ENCODE measurements at regions not wholly inside any gene's neighbourhood (a gene's known extent, or its start where the extent isn't known, plus 50 kb on each side); places are given as distances from the start of the nearest gene placed in this dataset.
"Not testable (repeated sequence)": the region's sequence is repeated elsewhere in the genome, so short reads cannot be mapped to it uniquely, and the experiment has no call there.

- ChIA-PET POLR2A (ENCODE audit: unreplicated experiment) (no interaction called here), CTCF (no interaction called here)
- H3K27ac ChIP-seq (ENCODE audit: low read length): no peak overlapping the region
- H3K27me3 ChIP-seq (ENCODE audit: low read length): no peaks in the 10 kb centered on the region
- ATAC-seq (no peak), DNase-seq (peak; percentile 12)
- H3K36me3 ChIP-seq (ENCODE audit: low read depth, low read length): no peaks in the 10 kb centered on the region
- intact Hi-C loops (cut with micrococcal nuclease): no loop called here
- H3K79me2 ChIP-seq (ENCODE audit: low read length): no peaks in the 10 kb centered on the region
- no peak overlapping the region for H3K4me3 ChIP-seq (ENCODE audit: low read length)
- no peaks in the 10 kb centered on the region for H3F3A ChIP-seq (ENCODE audit: low read length, unreplicated experiment)
- H3K9me2 ChIP-seq (replicated peaks; ENCODE audit: low read length): no peaks in the 10 kb centered on the region
- H3K9me3 ChIP-seq (ENCODE audit: low read length): no peaks in the 10 kb centered on the region
- no peaks in the 10 kb centered on the region for H3K4me1 ChIP-seq (ENCODE audit: insufficient read depth, low read length)
- no peak for TF ChIP-seq EZH2 (IDR thresholded peaks at IDR 0.05; ENCODE audit: low read length, unreplicated experiment)
- TF ChIP-seq EZH2phosphoT487 (IDR thresholded peaks at IDR 0.05; ENCODE audit: borderline replicate concordance, low read length): no peak
- TF ChIP-seq CTCF (conservative IDR thresholded peaks at IDR 0.05; ENCODE audit: low read depth, low read length): no peak
- BruUV-seq (replicated peaks): no TSS peak
- no peak overlapping the region for H2AFZ ChIP-seq (ENCODE audit: low read length)
- no peaks in the 10 kb centered on the region for H4K20me1 ChIP-seq (ENCODE audit: low read length)
- no peak overlapping the region for H3K4me2 ChIP-seq (ENCODE audit: low read length)
- H3K9ac ChIP-seq (ENCODE audit: low read length): no peak overlapping the region
These were observed 1263.5 kb downstream of the FAM133A start for GRCh38 chrX:94937491-94937890.

GRCh38 chrX:94942603-94943002 lies 1268.6 kb downstream of the FAM133A start:
- no peak overlapping the region for H3K4me3 ChIP-seq (ENCODE audit: low read length)
- H3K9me3 ChIP-seq (ENCODE audit: low read length): no peaks in the 10 kb centered on the region
- no peak overlapping the region for H2AFZ ChIP-seq (ENCODE audit: low read length)
- H3K4me2 ChIP-seq (ENCODE audit: low read length): no peak overlapping the region
- no peak overlapping the region for H3K27ac ChIP-seq (ENCODE audit: low read length)
- no peak overlapping the region for H3K9ac ChIP-seq (ENCODE audit: low read length)
- no peaks in the 10 kb centered on the region for H3K27me3 ChIP-seq (ENCODE audit: low read length)
- H3K79me2 ChIP-seq (ENCODE audit: low read length): no peaks in the 10 kb centered on the region
- ATAC-seq: no peak
- intact Hi-C loops (cut with micrococcal nuclease): no loop called here
- H3K36me3 ChIP-seq (ENCODE audit: low read depth, low read length): no peaks in the 10 kb centered on the region
- TF ChIP-seq EZH2phosphoT487 (IDR thresholded peaks at IDR 0.05; ENCODE audit: borderline replicate concordance, low read length) (no peak), EZH2 (IDR thresholded peaks at IDR 0.05; ENCODE audit: low read length, unreplicated experiment) (no peak), CTCF (conservative IDR thresholded peaks at IDR 0.05; ENCODE audit: low read depth, low read length) (no peak)
- H4K20me1 ChIP-seq (ENCODE audit: low read length): no peaks in the 10 kb centered on the region
- DNase-seq: no peak
- CTCF ChIA-PET: no interaction called here
- no peaks in the 10 kb centered on the region for H3F3A ChIP-seq (ENCODE audit: low read length, unreplicated experiment)
- POLR2A ChIA-PET (ENCODE audit: unreplicated experiment): no interaction called here
- H3K4me1 ChIP-seq (ENCODE audit: insufficient read depth, low read length): no peaks in the 10 kb centered on the region
- BruUV-seq (replicated peaks): no TSS peak
- no peaks in the 10 kb centered on the region for H3K9me2 ChIP-seq (replicated peaks; ENCODE audit: low read length)

- H3K36me3 ChIP-seq (ENCODE audit: low read depth, low read length); ATAC-seq; H3K9me3 ChIP-seq (ENCODE audit: low read length); BruUV-seq (replicated peaks); H3K4me3 ChIP-seq (ENCODE audit: low read length); POLR2A ChIA-PET (ENCODE audit: unreplicated experiment); DNase-seq; H3K9me2 ChIP-seq (replicated peaks; ENCODE audit: low read length); intact Hi-C loops (cut with micrococcal nuclease); H3F3A ChIP-seq (ENCODE audit: low read length, unreplicated experiment); H3K9ac ChIP-seq (ENCODE audit: low read length); H3K79me2 ChIP-seq (ENCODE audit: low read length); H2AFZ ChIP-seq (ENCODE audit: low read length); CTCF ChIA-PET; H3K4me1 ChIP-seq (ENCODE audit: insufficient read depth, low read length); H3K4me2 ChIP-seq (ENCODE audit: low read length); H3K27me3 ChIP-seq (ENCODE audit: low read length); H4K20me1 ChIP-seq (ENCODE audit: low read length); H3K27ac ChIP-seq (ENCODE audit: low read length): not testable (repeated sequence)
These were observed 1272.1 kb downstream of the FAM133A start for GRCh38 chrX:94946137-94946536.
